AG09309 (cell line): ENCODE measurements at regions not wholly inside any gene's neighbourhood (a gene's known extent, or its start where the extent isn't known, plus 50 kb on each side); places are given as distances from the start of the nearest gene placed in this dataset.

Source experiments
- DNase-seq: peaks from one replicate; pipeline ENCODE4 v3.0.0-alpha.2; 2010; ENCODE audit warnings: low read depth
- H3K4me3 ChIP-seq: 2 replicates; pipeline ENCODE4 v1.5.1; 2011; ENCODE audit warnings: mild to moderate bottlenecking, low read depth, low read length, moderate library complexity; ENCODE audit not compliant: control insufficient read depth
- TF ChIP-seq, protein P1 (sequence below): IDR thresholded peaks from 2 replicates; pipeline ENCODE4 v1.5.1; 2011; ENCODE audit warnings: mild to moderate bottlenecking, low read depth, low read length, inconsistent platforms; ENCODE audit not compliant: insufficient read depth, control insufficient read depth; ENCODE audit errors: missing control alignments

DNA sequence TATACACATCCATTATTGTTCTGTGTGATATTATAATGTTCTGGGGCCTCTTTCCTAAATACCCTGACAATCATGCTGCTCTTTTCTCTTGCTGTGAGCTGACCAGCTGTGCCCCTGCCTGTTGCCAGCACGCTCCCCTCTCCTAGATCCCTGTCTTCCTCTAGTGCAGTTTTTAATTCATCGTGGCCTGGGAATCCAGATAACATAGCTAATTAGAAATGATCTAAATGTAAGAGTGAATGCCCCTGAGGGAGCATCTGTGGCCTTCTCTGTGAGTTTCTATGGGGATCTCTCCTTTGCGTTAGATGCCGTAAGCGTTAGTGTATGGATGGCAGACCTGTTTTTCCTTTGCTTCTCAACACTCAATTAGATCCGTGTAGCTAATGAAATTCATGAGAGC is 434.3 kb downstream of the SPRY1 start:
- H3K4me3 ChIP-seq, result no peak overlapping the region
- TF ChIP-seq, protein P1, sequence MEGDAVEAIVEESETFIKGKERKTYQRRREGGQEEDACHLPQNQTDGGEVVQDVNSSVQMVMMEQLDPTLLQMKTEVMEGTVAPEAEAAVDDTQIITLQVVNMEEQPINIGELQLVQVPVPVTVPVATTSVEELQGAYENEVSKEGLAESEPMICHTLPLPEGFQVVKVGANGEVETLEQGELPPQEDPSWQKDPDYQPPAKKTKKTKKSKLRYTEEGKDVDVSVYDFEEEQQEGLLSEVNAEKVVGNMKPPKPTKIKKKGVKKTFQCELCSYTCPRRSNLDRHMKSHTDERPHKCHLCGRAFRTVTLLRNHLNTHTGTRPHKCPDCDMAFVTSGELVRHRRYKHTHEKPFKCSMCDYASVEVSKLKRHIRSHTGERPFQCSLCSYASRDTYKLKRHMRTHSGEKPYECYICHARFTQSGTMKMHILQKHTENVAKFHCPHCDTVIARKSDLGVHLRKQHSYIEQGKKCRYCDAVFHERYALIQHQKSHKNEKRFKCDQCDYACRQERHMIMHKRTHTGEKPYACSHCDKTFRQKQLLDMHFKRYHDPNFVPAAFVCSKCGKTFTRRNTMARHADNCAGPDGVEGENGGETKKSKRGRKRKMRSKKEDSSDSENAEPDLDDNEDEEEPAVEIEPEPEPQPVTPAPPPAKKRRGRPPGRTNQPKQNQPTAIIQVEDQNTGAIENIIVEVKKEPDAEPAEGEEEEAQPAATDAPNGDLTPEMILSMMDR, result no peak
- no peak for DNase-seq

DNA sequence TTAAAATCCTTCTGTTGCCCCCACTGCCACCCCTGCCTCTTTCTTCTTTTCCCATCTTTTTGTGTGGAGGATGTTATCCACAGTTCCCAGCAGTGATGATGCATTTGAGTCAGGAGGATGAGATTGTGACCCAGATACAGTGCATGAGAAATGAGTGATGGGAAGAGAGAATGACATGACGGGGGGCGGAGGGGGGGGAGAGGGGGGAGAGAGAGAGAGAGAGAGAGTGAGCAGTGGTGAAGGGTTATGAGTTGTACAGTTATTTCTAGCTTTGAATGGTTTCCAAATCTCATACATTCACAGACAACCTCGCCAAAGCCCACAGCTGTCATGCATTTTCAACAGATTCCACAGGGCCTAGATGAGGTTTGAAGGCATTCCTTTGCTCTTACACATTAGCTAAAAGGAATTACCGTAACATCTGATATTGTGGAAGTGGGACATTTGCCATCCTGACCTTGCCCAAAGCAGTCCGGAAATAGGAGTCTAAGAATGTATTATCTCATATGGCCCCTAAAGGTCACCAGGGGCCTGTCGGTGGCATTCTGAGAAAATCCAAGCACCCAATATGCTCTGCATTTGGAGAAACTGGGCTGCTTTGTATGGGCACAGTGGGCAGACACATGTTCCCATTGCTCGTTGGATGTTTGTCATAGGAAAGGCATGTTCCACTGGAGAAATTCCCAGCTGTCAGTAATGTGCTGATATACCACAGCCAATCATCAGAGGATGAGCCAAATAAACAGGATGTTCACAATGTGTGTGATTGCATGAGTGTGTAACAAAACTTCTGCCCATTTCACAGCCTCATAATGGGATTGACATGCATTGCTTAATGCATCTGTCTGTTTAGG is 435.8 kb downstream of the SPRY1 start:
- peak; percentile 99 for DNase-seq
- H3K4me3 ChIP-seq, result no peak overlapping the region
- TF ChIP-seq, protein P1, result no peak

DNA sequence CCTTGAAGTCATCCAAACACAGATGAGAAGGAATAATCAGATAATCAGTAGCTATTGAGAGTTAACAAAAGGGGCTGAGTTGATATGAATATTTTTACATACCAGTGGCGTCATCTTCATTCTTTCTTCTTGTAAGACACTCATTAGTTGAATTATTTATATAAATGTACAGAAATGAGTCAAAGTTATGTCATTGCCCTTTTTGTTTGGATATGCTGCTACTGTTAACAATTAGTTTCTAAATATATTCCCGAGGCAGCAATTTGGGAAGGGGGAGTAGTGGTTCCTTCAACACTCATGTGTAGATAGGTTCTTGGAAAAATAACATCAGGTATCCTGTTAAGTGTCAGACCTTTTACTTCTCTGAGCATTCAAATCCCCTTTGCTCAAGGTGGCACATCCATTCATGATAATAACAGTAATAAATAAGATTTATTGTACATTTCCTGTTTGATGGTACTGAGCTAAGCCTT is 436.6 kb downstream of the SPRY1 start:
- DNase-seq, result no peak
- H3K4me3 ChIP-seq, result no peak overlapping the region
- TF ChIP-seq, protein P1, result no peak

DNA sequence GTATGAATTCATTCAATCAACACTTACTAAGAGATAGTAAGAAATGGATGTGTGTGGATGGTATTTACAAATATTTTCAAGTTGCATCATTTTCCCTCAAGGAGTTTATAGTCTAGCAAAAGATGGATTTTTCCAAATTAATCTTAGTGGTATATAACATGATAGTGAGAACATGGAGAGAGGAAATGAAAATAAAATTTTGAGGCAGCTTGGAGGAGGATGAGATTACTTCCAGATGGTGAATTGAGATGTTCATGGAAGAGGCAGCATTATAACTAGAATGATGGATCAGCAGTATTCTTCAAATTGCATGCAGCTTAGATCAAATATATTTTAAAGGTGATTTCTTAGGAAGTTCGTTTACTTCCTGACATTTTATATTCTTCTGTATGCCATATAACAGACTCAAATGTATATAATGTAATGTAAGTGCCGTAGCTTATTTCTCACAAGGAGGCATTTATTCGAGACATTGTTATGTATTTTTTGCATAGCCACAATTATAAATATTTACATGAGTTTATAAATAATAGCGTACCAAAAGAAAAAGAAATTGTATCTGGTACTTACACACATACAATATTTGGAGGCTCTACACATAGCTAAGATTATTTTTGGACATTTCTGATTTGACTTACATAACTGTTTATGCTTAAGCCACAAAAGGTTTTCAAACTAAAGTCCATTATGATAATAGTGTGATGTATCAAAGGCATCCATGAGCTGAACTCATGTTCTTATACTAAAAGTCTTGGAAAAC is 439.4 kb downstream of the SPRY1 start:
- H3K4me3 ChIP-seq, result no peak overlapping the region
- DNase-seq, result no peak
- TF ChIP-seq, protein P1, result no peak

DNA sequence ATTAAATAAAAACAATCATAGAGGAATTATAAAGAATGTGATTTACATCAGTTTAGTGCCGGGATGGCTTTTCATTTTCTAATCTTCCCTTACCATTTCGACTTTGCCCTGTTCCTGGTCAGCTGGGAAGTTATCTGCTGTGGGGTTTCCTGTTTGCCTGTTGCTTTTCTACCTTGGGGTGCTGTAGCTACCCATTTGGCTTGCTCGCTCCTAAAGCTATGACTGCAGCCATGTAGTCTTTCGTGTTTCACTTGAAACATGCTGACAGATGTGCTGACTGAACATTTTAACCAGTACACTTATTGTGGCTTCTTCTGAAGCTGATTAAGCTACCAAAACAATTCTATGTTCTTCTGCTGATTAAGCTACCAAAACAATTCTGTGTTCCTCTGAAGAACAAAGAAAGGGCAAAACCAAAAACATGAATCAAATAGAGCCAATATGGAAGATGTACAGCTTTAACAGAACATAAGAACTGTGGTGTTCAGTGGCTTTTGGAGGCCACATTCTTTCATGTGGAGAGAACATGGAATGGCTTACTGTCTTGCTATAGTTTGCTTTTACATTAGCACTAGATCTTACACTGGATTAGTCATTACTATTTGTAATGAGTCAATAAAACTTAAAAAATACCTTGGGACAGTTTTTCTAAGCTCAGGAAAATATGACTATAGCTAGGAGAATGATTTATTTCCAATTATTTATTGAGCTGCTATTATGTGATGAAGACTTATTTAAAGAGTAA is 440.4 kb downstream of the SPRY1 start:
- TF ChIP-seq, protein P1, result no peak
- DNase-seq, result no peak

DNA sequence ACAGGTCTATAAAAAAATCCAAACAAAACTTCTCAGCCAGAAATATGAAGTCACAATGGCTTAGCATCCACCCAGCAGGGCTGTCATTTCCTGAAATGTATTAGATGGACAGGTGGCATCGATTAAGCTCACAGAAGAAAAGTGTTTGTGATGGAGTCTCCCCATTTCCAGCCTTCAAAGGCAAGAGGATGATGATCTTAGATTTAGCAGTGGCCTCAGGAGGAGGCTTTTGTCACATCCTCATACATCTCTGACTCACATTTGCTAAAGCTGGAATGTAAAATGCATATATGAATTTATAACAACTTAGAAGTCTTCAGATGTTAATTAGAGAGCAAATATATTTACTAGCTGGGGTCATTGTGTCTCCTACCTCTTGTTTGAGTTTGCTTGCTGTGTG is 441.9 kb downstream of the SPRY1 start:
- no peak overlapping the region for H3K4me3 ChIP-seq
- no peak for DNase-seq
- TF ChIP-seq, protein P1, result no peak

More for the DNA sequence above, 440.4 kb downstream of the SPRY1 start:
- H3K4me3 ChIP-seq, result no peak overlapping the region
